Hematopoietic multipotent progenitor cell treated with erythropoietin and hydrocortisone succinate and interleukin-3 and kit ligand, for 15 days (in vitro differentiated cells): ENCODE measurements at regions not wholly inside any gene's neighbourhood (a gene's known extent, or its start where the extent isn't known, plus 50 kb on each side); places are given as distances from the start of the nearest gene placed in this dataset.

Source experiments
- DNase-seq: peaks from one replicate; pipeline ENCODE4 v3.0.0-alpha.2; 2015; ENCODE audit warnings: low spot score

DNA sequence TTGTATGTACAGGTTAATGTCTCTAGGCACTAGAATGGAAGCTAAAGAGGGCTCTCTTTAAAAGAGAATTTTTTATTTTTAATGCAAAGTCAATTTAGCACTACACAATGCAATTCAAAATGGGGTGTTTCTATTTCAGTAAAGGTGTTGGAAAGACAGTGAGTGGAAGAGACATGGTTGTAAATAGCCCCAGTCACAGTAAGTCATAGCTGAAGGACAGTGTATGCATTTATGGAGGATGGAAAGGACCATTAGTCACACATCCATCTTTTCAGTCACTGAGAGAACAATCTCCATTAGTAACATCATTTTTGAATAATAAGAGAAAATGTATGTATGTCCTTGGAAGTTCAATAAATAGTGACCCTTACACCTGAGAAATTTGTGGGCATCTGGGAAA is 148.0 kb downstream of the PDHA2 start:
- DNase-seq = no peak

DNA sequence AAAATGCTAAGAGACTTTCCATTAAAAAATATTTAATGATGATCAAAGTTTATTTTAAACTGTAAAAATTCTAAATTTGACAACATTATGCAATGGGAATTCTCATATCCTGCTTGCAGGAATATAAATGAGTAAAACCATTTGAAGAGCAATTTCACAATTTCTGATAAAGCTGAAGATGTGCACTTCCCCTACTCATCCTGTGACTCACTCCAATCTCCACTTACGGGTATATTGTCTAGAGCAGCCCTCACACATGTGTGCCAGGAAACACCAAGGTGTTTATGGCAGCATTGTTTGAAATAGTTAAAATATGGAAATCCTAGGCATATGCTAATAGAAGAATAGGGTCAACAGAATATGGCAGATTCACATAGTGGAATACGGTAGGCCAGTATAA is 158.4 kb downstream of the PDHA2 start:
- DNase-seq = no peak

- no peak for DNase-seq
Measured at GRCh38 chr4:96003951-96004740, 164.3 kb downstream of the PDHA2 start.

DNA sequence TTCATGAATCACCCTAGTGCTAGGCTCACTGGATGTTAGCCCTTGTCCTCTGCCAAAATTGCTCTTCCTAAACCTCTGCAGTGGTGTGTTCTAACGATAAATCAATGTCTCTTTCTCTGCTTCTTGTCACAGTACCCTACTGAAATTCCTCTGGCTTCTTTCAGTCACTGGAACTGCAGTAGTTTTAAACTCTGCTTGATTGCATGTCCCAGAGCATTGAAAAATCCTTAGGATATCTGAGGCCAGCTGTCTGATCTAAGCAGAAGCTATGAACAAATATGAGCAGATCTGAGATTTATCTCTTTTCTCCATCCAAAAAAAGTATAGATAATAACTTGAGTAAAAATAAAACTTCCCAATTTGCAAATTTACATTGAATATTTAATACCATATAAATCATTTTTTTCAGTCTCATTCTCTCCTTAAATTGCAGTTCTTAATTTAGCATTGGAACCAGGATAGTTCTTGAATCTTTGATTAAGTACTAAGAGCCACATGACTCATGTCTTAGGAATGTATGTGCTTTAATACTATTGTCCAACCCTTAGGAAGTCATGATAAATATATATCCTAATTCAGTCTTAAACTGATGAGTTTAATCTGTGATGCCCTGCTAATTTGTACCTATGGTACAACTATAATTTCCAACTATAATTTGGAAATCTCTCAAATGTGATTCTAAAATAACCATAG is 169.7 kb downstream of the PDHA2 start:
- no peak for DNase-seq

GRCh38 chr4:96012687-96013086 is 172.8 kb downstream of the PDHA2 start:
- DNase-seq = no peak

DNA sequence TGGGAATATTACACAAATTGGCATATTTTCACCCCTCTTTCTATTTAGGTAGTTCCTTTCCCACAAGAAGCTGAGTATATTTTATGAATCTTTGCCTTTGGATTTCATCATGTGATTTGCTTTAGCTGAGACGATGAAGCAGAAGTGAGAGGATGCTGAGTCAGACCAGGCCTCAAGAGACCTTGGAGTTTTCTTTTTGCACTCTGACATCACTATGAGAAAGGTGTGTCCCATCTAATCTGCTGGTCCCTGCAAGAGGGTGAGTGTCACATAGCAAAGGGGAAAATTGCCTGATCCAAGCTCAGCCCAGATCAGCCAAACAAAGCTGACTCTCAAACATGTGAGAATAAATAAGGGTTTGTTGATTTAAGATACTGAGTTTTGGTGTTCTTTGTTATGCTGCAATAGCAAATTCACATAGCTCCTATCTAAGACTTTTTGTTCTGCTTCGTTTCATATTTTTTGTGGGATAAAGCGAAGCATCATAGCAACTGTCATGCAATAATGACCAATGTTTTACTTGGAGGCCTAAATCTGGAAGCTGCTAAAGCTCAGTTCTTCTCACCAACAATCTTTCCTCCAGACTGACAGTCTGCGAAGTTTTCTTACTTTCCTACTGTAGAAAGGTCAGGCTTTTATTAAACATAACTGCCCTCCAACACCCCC is 176.9 kb downstream of the PDHA2 start:
- DNase-seq = no peak

- no peak for DNase-seq
Measured at GRCh38 chr4:96025011-96025410, 185.1 kb downstream of the PDHA2 start.

- no peak for DNase-seq
Measured at GRCh38 chr4:96035727-96036126, 195.8 kb downstream of the PDHA2 start.

DNA sequence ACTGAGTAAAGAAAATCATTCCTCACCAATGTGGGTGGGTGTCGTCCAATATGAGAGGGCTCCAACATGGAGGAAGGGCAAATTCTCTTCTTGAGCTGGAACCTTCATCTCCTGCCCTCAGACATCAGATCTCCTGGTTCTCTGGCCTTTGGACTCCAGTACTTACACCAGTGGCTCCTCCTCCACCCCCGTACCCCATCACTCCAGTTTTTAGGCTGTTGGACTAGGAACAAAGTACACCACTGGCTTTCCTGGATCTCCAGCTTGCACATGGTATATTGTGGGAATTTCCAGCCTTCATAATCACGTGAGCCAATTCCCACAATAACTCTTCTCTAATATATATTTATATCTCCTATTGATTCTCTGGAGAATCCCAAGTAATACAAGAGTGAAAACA is 196.9 kb downstream of the PDHA2 start:
- DNase-seq = no peak

- no peak for DNase-seq
Measured at GRCh38 chr4:96037705-96038104, 197.8 kb downstream of the PDHA2 start.

DNA sequence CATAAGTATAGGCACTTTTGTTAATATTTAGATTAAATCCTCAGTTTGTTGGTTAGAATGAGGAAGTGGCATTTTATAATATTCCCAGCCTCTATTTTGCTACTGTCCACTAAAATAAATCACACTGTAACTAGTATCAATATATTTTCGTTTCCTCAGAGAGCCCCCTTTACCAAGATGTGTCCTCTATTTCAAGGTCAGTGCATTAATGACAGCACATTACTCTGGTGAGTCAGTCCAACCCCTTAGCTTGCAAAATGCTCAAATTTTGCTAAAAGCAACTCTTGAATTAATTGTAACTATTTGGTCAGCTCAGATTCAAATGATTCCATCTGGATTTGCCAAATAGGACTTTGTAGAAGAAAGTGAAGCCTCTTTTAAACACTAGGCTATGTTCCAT is 199.3 kb downstream of the PDHA2 start:
- no peak for DNase-seq

- no peak for DNase-seq
Measured at GRCh38 chr4:96039803-96040436, 200.0 kb downstream of the PDHA2 start.

DNA sequence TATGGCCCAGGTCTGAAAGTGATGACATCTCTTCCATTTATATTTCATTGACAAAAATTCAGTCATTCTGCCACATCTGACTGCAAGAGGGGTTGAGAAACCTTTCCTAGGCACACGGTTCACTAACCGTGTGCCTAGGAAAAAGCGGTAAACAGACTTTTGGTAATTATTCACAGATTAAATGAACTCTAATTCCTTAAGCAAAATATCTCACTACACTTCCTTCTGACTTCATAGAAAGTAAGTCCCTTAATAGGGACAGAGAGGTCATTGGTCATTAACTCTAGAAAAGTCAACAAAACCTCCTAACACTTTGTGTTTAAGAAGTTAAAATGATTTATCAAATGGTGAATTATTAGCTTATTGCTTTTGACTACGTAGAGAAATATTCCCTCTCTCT is 205.1 kb downstream of the PDHA2 start:
- no peak for DNase-seq

DNA sequence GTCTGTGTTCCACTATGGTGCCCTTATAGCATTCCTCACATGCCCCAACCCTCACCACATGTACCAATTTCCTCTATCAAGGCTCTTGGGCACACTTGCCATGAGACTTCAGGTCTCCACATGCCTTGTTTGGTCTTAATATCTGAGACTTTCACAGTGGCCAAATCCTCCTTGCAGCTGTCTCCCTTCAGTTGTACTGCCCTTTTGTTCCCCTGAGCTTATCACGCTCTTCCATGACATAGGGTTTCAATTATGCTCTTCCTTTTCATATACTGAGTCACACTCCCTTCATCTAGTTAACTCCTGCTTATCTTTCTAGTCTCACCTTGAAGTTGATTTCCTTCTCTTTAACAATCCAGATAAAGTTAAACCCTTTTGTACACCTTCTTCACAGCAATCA is 212.9 kb downstream of the PDHA2 start:
- no peak for DNase-seq

GRCh38 chr4:96056346-96056934 is 216.5 kb downstream of the PDHA2 start:
- DNase-seq = no peak

DNA sequence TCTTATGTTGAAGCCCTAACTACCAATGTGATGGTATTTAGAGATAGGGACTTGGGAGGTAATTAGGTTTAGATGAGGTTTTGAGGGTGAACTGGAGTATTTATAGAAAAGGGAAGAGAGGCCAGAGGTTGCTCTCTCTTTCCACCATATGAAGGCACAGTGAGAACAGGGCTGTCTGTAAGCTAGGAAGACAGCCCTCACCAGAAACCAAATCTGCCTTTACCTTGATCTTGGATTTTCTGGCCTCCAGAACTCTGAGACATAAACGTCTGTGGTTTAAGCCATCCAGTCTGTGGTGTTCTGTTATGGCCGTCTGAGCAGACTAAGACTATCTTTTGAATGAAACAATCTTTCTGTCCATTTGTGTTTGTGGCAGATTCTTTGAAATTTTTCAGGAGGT is 223.7 kb downstream of the PDHA2 start:
- DNase-seq = no peak

DNA sequence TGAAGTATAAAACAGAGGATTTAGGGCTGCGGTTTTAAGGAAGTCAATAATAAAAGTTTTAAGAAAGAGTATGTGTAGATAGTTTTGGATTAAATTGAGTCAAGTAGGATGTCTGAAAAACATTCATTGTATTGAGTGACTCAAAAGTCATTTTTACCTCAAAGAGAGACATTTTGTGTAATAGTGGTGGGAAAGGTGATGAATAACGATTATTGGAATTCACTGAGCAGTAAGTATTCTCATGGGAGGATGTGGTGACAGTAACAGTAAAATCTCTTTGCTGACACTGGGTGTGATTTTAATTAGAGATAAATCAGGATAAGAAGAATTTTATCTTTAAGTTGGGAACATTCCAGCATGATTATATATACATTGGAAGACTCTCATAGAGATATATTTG is 233.6 kb downstream of the PDHA2 start:
- no peak for DNase-seq

- DNase-seq = no peak
Measured at GRCh38 chr4:96092151-96092705, 252.3 kb downstream of the PDHA2 start.

- DNase-seq = no peak
Measured at GRCh38 chr4:96093057-96093456, 253.2 kb downstream of the PDHA2 start.

DNA sequence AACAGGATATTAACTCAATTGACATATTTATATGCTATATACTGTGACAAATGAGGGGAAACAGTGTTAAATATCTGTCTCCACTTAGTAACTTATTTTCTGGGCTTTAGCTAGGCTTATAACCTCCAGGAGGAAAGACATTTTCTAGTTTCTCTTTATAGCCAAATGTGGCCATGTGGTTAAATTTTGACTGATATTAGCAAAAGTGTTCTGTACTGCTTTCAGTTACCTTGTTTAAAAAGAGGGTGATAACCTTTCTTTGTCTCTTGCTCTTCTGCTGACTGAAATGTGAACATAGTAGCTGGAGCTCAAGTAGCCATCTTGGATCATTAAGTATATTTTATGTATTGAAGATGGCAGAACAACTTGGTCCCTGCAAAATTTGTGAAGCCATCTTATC is 253.7 kb downstream of the PDHA2 start:
- DNase-seq = no peak

DNA sequence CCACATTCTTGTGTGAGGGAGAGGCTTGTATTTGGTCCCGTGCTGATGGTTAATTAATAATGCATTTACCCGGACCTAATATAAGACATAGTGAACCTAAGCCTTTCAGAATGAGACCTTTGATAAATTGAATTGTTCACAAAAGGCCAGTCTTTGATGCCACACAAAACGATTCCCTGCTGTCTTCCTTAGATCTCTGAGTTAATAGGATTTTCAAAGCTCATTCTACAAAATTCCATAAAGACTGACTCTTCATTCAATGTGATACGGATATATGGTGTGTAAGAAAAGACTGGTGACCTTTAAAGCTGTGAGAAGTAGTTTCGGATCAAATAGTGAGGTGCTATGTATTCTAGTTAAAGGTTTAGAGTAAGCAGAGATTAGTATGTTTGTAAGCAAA is 254.3 kb downstream of the PDHA2 start:
- DNase-seq = no peak

GRCh38 chr4:96097040-96097607 is 257.2 kb downstream of the PDHA2 start:
- no peak for DNase-seq
